OCI-LY3 (cell line): ENCODE measurements at regions not wholly inside any gene's neighbourhood (a gene's known extent, or its start where the extent isn't known, plus 50 kb on each side); places are given as distances from the start of the nearest gene placed in this dataset.

Experiments used
- EZH2phosphoT487 ChIP-seq: fragments of 200-600 bp; shearing (Covaris generic); IDR thresholded peaks from 2 replicates; pipeline ENCODE4 v1.6.1; 2018; ENCODE audit warnings: antibody characterized with exemption, mixed run types, low read depth
- TF ChIP-seq, protein P1 (sequence below): fragments of 200-600, 300-600 bp; sonication (generic); IDR thresholded peaks from 2 replicates; pipeline ENCODE4 v1.5.1; 2014; ENCODE audit warnings: antibody characterized with exemption, low read length, low read depth

- TF ChIP-seq, protein P1, sequence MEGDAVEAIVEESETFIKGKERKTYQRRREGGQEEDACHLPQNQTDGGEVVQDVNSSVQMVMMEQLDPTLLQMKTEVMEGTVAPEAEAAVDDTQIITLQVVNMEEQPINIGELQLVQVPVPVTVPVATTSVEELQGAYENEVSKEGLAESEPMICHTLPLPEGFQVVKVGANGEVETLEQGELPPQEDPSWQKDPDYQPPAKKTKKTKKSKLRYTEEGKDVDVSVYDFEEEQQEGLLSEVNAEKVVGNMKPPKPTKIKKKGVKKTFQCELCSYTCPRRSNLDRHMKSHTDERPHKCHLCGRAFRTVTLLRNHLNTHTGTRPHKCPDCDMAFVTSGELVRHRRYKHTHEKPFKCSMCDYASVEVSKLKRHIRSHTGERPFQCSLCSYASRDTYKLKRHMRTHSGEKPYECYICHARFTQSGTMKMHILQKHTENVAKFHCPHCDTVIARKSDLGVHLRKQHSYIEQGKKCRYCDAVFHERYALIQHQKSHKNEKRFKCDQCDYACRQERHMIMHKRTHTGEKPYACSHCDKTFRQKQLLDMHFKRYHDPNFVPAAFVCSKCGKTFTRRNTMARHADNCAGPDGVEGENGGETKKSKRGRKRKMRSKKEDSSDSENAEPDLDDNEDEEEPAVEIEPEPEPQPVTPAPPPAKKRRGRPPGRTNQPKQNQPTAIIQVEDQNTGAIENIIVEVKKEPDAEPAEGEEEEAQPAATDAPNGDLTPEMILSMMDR, result no peak
- no peak for TF ChIP-seq EZH2phosphoT487
These were observed 441.9 kb upstream of the GRM3 start for GRCh38 chr7:86201767-86202166.
